ENCODE measurements at regions not wholly inside any gene's neighbourhood (a gene's known extent, or its start where the extent isn't known, plus 50 kb on each side); places are given as distances from the start of the nearest gene placed in this dataset.

GRCh38 chr2:159855143-159855542, 57.1 kb upstream of the CD302 start:
- POLR2A ChIA-PET: no interaction called here
- DNase-seq (no peak), ATAC-seq (no peak)
- Mint-ChIP-seq H3K4me3 (no peak overlapping the region), H3K9me3 (ENCODE audit: insufficient read depth) (no peaks in the 10 kb centered on the region), H3K36me3 (ENCODE audit: low read depth) (peaks cover 34% of the 10 kb centered on the region), H3K27me3 (ENCODE audit: low read depth) (no peaks in the 10 kb centered on the region), H3K4me1 (ENCODE audit: low read depth) (no peaks in the 10 kb centered on the region), H3K27ac (no peak overlapping the region)
- CTCF ChIA-PET: no interaction called here

GRCh38 chr2:159854481-159854880, 56.5 kb upstream of the CD302 start:
- H3K36me3 Mint-ChIP-seq (ENCODE audit: low read depth): peaks cover 33% of the 10 kb centered on the region
- no peaks in the 10 kb centered on the region for H3K4me1 Mint-ChIP-seq (ENCODE audit: low read depth)
- POLR2A ChIA-PET: no interaction called here

GRCh38 chr2:159853101-159853500, 55.1 kb upstream of the CD302 start:
- ChIA-PET CTCF (no interaction called here), POLR2A (no interaction called here)
- Mint-ChIP-seq H3K4me1 (ENCODE audit: low read depth) (no peaks in the 10 kb centered on the region), H3K27me3 (ENCODE audit: low read depth) (no peaks in the 10 kb centered on the region), H3K9me3 (ENCODE audit: insufficient read depth) (no peaks in the 10 kb centered on the region), H3K36me3 (ENCODE audit: low read depth) (peaks cover 36% of the 10 kb centered on the region), H3K27ac (no peak overlapping the region), H3K4me3 (no peak overlapping the region)
- ATAC-seq (no peak), DNase-seq (no peak)

More at GRCh38 chr2:159854481-159854880, 56.5 kb upstream of the CD302 start:
- CTCF ChIA-PET: no interaction called here
- no peaks in the 10 kb centered on the region for H3K9me3 Mint-ChIP-seq (ENCODE audit: insufficient read depth)
- no peak overlapping the region for H3K4me3 Mint-ChIP-seq
- DNase-seq (no peak), ATAC-seq (no peak)
- no peak overlapping the region for H3K27ac Mint-ChIP-seq
- no peaks in the 10 kb centered on the region for H3K27me3 Mint-ChIP-seq (ENCODE audit: low read depth)

GRCh38 chr2:159851941-159852340, 53.9 kb upstream of the CD302 start:
- peaks cover 33% of the 10 kb centered on the region for H3K36me3 Mint-ChIP-seq (ENCODE audit: low read depth)
- no peak overlapping the region for H3K27ac Mint-ChIP-seq
- H3K4me3 Mint-ChIP-seq: no peak overlapping the region
- H3K9me3 Mint-ChIP-seq (ENCODE audit: insufficient read depth): no peaks in the 10 kb centered on the region
- ChIA-PET POLR2A (no interaction called here), CTCF (no interaction called here)
- no peaks in the 10 kb centered on the region for H3K27me3 Mint-ChIP-seq (ENCODE audit: low read depth)
- no peak for DNase-seq
- no peak for ATAC-seq
- H3K4me1 Mint-ChIP-seq (ENCODE audit: low read depth): no peaks in the 10 kb centered on the region

GRCh38 chr2:159850789-159851188, 52.8 kb upstream of the CD302 start:
- Mint-ChIP-seq H3K27ac (no peak overlapping the region), H3K27me3 (ENCODE audit: low read depth) (no peaks in the 10 kb centered on the region), H3K9me3 (ENCODE audit: insufficient read depth) (no peaks in the 10 kb centered on the region), H3K4me3 (no peak overlapping the region), H3K36me3 (ENCODE audit: low read depth) (peaks cover 33% of the 10 kb centered on the region), H3K4me1 (ENCODE audit: low read depth) (no peaks in the 10 kb centered on the region)
- ATAC-seq (no peak), DNase-seq (no peak)
- CTCF ChIA-PET: no interaction called here
- POLR2A ChIA-PET: no interaction called here

GRCh38 chr2:159849160-159849813, 51.3 kb upstream of the CD302 start:
- peaks cover 31% of the 10 kb centered on the region for H3K36me3 Mint-ChIP-seq (ENCODE audit: low read depth)
- ATAC-seq: no peak
- ChIA-PET POLR2A (no interaction called here), CTCF (no interaction called here)
- no peak for DNase-seq
- no peaks in the 10 kb centered on the region for H3K27me3 Mint-ChIP-seq (ENCODE audit: low read depth)
- H3K9me3 Mint-ChIP-seq (ENCODE audit: insufficient read depth): no peaks in the 10 kb centered on the region
- H3K4me3 Mint-ChIP-seq: no peak overlapping the region
- no peak overlapping the region for H3K27ac Mint-ChIP-seq
- no peaks in the 10 kb centered on the region for H3K4me1 Mint-ChIP-seq (ENCODE audit: low read depth)
